CD4-positive, alpha-beta T cell treated with Interleukin-1 beta for 1 hour (primary cell): ENCODE measurements at regions not wholly inside any gene's neighbourhood (a gene's known extent, or its start where the extent isn't known, plus 50 kb on each side); places are given as distances from the start of the nearest gene placed in this dataset.
"Not testable (repeated sequence)": the region's sequence is repeated elsewhere in the genome, so short reads cannot be mapped to it uniquely, and the experiment has no call there.

Experiments used
- DNase-seq, 2 donors: peaks; one replicate each; pipeline ENCODE4 v3.0.0-alpha.2; 2020 to 2022

- no peak for DNase-seq
Measured at GRCh38 chr5:119897537-119898370, 268.4 kb downstream of the FAM170A start.

- DNase-seq: no peak
Measured at GRCh38 chr5:119899981-119900380, 270.6 kb downstream of the FAM170A start.

DNA sequence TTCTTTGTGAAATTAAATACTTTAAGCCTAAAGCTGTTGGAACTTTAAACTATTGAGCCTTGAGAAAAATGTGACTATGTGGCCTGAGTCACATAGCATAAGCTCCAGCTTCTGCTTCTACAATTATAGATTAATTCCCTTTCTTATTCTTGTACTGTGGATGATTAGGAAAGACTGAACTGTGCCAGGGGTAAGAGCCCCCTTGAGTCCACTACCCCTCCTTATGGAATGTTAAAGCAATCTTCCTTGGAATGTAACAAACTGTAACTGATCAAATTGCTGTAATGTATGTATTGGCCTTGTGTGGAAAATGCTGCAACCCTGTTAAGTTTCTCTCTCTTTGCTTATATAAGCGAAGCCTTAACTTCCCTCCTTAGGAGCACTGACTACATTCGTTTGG, 273.2 kb downstream of the FAM170A start:
- no peak for DNase-seq

GRCh38 chr5:119913425-119913824, 284.1 kb downstream of the FAM170A start:
- no peak for DNase-seq

- DNase-seq: no peak
Measured at GRCh38 chr5:119919279-119919678, 289.9 kb downstream of the FAM170A start.

DNA sequence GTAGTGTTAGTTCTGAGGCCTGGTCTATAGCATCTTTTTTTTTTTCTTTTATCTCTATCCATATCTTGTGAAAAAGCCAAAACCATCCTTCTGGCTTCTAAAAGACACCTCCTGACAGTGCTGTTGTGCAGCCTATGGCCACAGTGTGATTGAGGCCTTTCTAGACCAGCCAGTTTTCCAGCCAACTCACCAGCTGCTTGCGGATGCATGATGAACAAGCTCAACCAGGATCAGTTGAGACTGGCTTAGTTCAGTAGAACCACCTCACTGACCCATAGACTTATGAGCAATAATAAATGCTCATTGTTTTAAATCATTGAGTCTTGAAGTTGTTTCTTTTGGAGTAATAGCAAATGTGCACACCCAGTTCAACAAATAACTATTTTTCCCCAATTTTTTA, 296.9 kb downstream of the FAM170A start:
- no peak for DNase-seq

DNA sequence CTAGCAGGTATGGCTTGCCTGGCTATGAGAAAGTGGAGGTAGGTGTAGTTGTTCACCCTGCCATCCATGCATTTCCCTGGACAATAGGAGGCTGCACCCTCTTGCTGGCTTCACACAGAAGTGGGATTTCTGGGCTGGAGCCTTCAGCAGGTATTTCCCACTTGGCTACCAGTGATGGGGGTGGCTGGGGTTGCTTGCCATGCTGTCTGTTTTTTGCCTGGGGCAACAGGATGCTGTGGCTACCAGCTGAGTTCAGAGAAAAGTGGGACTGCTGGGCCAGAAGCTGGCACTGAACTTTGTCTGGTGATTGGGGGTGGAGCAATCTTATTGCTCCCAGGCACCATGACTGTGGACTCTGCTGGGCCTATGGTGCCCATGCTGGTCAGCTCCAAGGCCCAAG, 299.6 kb downstream of the FAM170A start:
- DNase-seq: no peak

GRCh38 chr5:119930490-119930889, 301.1 kb downstream of the FAM170A start:
- no peak for DNase-seq

- DNase-seq: no peak
Measured at GRCh38 chr5:119943148-119943547, 313.8 kb downstream of the FAM170A start.

- DNase-seq: no peak
Measured at GRCh38 chr5:119945691-119946090, 316.3 kb downstream of the FAM170A start.

- no peak for DNase-seq
Measured at GRCh38 chr5:119948162-119948561, 318.8 kb downstream of the FAM170A start.

GRCh38 chr5:119949426-119949999, 320.2 kb downstream of the FAM170A start:
- DNase-seq: no peak

DNA sequence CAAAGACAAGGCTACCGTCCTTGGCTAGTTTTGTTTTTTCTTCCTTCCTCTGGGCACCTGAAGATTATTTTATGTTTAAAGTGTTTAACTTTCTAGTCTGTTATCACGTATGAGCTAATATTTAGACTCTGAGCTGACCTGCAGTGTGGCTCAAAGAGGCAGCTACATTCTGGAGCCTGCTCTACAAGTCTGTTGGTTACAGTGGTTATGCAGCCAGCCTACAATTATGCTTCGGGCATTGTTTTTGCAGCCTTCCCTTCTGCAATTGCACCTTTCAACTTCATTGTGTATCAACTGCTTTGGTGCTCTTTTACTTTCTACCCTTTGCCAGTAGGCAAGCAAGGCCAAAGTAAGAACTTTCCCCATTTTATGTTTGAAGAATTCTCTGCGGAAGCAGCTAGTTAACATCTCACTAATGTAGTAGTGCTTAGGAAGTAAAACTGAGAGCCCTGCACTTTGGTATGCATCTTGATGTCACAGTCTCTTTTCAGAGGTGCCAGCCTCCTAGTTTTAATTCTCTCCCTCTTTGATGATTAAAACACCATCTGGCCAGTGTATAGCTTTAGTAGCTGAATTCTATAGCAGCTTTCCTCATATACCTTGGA, 322.1 kb downstream of the FAM170A start:
- no peak for DNase-seq

- DNase-seq: no peak
Measured at GRCh38 chr5:119953474-119953873, 324.1 kb downstream of the FAM170A start.

DNA sequence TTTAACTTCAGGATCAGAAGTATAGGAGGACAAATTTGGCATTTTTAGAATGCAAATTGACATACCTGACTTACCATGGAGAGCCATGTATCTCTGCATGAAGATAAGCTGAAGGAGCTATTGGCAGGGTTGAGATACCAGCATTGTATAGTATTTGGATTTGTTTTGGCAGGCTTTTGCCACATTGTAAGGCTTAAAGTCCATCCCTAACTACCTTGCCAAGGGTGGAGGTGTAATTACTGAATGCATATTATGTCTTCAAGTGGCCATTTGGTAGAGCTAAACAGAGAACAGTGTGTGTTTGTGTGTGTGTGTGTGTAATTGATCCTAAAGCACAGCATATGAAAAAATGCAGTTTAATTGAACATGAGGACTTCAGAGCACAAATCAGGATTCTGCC, 324.7 kb downstream of the FAM170A start:
- no peak for DNase-seq

- DNase-seq: no peak
Measured at GRCh38 chr5:119961993-119962392, 332.6 kb downstream of the FAM170A start.

DNA sequence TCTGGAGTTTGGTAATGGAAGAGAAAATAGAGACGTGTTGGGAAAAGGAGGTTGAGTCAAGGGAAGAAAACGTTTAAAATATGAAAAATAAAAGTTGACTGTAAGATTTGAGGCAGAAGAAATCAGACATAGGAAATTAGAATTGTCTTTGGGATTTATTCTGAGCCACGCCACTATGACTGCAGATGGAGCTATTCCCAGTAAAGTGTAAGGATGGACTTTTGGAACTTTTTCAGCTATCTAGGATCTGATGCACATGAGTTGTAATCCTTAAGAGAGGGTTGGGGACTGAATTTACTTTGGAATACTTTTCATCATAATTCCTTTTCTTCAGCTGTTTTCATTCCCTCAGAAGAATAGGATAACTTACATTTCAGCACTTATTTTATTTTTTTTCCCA, 336.7 kb downstream of the FAM170A start:
- no peak for DNase-seq

DNA sequence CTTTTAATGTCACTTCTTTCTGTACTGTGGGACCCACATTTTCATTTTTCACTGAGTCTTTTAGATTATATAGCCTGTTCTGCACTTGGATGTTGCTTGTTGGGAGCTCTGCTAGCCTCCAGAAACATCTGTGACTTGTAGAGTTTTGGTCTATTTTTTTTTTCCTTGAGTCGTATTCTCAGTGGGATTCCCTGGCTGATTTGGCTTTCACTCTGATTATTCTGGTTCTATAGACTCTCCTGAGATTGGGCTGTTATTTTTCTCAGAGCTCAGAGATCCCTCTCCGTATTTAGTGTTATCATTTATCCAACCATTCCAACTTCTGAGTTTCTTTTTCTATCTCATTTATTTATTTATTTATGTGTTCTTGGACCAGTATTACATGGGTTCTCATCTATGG, 339.3 kb downstream of the FAM170A start:
- DNase-seq: no peak

- not testable (repeated sequence) for DNase-seq
Measured at GRCh38 chr5:119987077-119987476, 357.7 kb downstream of the FAM170A start.

- no peak for DNase-seq
Measured at GRCh38 chr5:119991625-119992024, 362.3 kb downstream of the FAM170A start.

DNA sequence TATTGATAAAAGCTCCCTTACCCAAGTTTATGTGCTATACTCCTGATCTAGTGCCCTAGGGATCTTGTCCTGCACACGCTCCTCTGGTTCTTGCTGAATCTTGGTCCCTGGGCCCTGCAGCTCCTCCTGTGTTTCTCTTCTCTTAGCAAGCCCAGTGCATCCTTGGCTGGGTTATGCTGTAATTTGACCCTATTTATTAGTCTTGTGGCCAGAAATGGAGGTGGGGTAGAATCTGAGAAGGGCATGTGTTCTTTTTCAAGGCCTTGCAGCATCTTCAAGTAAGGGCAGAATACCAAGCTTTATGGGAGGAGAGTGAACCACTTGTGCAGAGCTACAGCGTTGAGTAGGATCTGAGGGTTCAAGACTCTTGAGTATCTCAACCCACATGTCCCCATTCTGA, 366.8 kb downstream of the FAM170A start:
- DNase-seq: no peak

DNA sequence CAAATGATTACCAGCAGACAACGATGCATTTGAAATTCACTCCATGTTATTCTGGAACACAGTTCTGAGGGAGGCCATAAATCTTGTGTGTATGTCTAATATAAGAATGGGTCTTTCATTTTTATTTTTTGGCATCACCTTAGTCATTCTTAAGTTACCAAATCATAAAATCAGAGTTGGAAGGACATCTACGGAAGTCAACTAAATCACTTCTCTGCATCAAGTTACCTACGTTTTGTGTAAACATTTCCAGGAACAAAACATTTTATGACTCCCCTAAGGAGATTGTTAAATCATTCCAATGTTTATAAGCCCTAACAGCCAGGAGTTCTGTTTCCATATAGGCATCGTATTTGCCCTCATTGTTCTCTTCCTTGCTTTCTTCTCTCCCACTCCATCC, 378.2 kb downstream of the FAM170A start:
- no peak for DNase-seq

DNA sequence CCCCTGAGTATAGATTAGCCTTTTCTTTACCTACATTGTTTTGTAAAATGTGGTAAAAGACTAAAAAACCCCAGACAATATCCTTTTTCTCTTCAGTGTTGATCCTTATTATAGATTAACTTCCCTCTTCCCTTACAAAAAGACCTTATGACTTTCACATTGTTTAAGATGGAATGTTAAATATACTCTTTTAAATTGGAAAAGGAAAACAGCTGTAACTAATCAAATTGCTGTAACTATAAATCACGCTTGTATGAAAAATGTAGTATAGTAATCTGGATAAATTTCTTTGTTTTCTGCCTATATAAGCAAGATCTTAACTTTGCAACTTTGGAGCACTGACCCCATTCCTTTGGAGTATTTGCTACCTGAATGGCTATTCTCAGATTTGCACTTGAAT, 383.1 kb downstream of the FAM170A start:
- no peak for DNase-seq

GRCh38 chr5:120014535-120014934, 385.2 kb downstream of the FAM170A start:
- no peak for DNase-seq
